ENCODE measurements at regions not wholly inside any gene's neighbourhood (a gene's known extent, or its start where the extent isn't known, plus 50 kb on each side); places are given as distances from the start of the nearest gene placed in this dataset.

GRCh38 chr4:159669094-159669493 is 566.2 kb downstream of the RAPGEF2 start:
- Histone ChIP-seq H3K27ac (no peak overlapping the region), H3K27me3 (no peaks in the 10 kb centered on the region), H3K4me3 (no peak overlapping the region), H3K9me3 (no peaks in the 10 kb centered on the region), H3K4me1 (no peaks in the 10 kb centered on the region), H3K36me3 (no peaks in the 10 kb centered on the region)
- no peak for DNase-seq (ENCODE audit: low spot score in 2 of 2)
- 84% methylated on average over 4 of the region's 4 CpGs for WGBS, 2 donors
- TF ChIP-seq EP300 (IDR thresholded peaks at IDR 0.05) = no peak
- no peak for TF ChIP-seq CTCF (IDR thresholded peaks at IDR 0.05)
- TF ChIP-seq POLR2A (IDR thresholded peaks at IDR 0.05) = no peak

GRCh38 chr4:159673221-159673620 is 570.3 kb downstream of the RAPGEF2 start:
- Histone ChIP-seq H3K27me3 (no peaks in the 10 kb centered on the region), H3K27ac (no peak overlapping the region), H3K4me3 (no peak overlapping the region), H3K4me1 (no peaks in the 10 kb centered on the region), H3K36me3 (no peaks in the 10 kb centered on the region), H3K9me3 (no peaks in the 10 kb centered on the region)
- no peak for TF ChIP-seq POLR2A (IDR thresholded peaks at IDR 0.05)
- no peak for TF ChIP-seq CTCF (IDR thresholded peaks at IDR 0.05)
- TF ChIP-seq EP300 (IDR thresholded peaks at IDR 0.05) = no peak
- DNase-seq (ENCODE audit: low spot score in 2 of 2) = no peak
- 34 to 90% methylated on average over 2 of the region's 2 CpGs for WGBS, 2 donors

- TF ChIP-seq EP300 (IDR thresholded peaks at IDR 0.05) = no peak
- no peak for TF ChIP-seq CTCF (IDR thresholded peaks at IDR 0.05)
- no peak for TF ChIP-seq POLR2A (IDR thresholded peaks at IDR 0.05)
- Histone ChIP-seq H3K27ac (no peak overlapping the region), H3K36me3 (no peaks in the 10 kb centered on the region), H3K4me3 (no peak overlapping the region), H3K4me1 (no peaks in the 10 kb centered on the region), H3K27me3 (no peaks in the 10 kb centered on the region), H3K9me3 (no peaks in the 10 kb centered on the region)
- DNase-seq (ENCODE audit: low spot score in 2 of 2) = no peak
- 89 to 90% methylated on average over 8 of the region's 8 CpGs for WGBS, 2 donors
Observed at GRCh38 chr4:159674241-159674640, 571.4 kb downstream of the RAPGEF2 start.

GRCh38 chr4:159677521-159677920 is 574.6 kb downstream of the RAPGEF2 start:
- Histone ChIP-seq H3K4me3 (no peak overlapping the region), H3K36me3 (no peaks in the 10 kb centered on the region), H3K4me1 (no peaks in the 10 kb centered on the region), H3K27me3 (no peaks in the 10 kb centered on the region), H3K9me3 (no peaks in the 10 kb centered on the region), H3K27ac (no peak overlapping the region)
- 41 to 44% methylated on average over 1 of the region's 1 CpG for WGBS, 2 donors
- DNase-seq (ENCODE audit: low spot score in 2 of 2) = no peak
- TF ChIP-seq POLR2A (IDR thresholded peaks at IDR 0.05) (no peak), EP300 (IDR thresholded peaks at IDR 0.05) (no peak), CTCF (IDR thresholded peaks at IDR 0.05) (no peak)

GRCh38 chr4:159682996-159683395 is 580.1 kb downstream of the RAPGEF2 start:
- WGBS, 2 donors = 89 to 92% methylated on average over 4 of the region's 4 CpGs
- DNase-seq (ENCODE audit: low spot score in 2 of 2) = no peak
- Histone ChIP-seq H3K4me3 (no peak overlapping the region), H3K36me3 (no peaks in the 10 kb centered on the region), H3K27me3 (no peaks in the 10 kb centered on the region), H3K4me1 (no peaks in the 10 kb centered on the region), H3K9me3 (no peaks in the 10 kb centered on the region), H3K27ac (no peak overlapping the region)
- no peak for TF ChIP-seq POLR2A (IDR thresholded peaks at IDR 0.05)
- no peak for TF ChIP-seq EP300 (IDR thresholded peaks at IDR 0.05)
- no peak for TF ChIP-seq CTCF (IDR thresholded peaks at IDR 0.05)
